ENCODE measurements at regions not wholly inside any gene's neighbourhood (a gene's known extent, or its start where the extent isn't known, plus 50 kb on each side); places are given as distances from the start of the nearest gene placed in this dataset.

DNA sequence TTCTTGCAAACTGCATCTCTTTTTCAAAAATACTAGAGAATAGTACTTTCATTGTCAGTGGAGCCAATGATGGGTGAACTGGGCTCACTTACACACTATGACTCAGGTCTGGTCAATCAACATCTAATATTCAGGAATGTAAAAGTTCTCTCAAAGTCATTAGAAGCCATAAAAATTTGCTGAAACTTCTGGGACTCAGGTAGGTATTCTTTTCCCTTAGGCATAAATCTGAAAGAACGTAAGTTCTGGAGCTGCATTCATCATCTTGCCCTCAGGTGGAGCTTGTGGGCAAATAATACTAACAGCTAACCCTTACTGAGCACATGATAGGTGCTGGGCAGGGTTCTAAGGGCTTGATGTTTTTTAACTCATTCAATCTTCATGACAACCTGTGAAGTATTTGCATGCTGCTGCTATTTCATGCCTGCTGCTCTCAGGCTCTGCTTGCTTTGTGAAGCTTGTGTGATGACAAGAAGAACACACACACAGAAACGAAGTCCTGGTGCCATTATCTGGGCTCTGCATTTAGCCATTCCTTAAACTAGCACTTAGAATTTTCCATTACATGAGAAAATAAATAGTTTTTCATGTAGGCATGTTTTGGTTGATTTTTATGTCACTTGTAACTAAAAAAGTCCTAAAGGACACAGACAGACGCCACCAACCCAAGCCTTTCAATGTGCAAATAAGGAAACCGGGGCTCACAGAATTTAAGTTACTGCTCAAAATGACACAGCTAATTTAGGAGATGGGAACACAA is 394.2 kb upstream of the LYPLAL1 start:
- Histone ChIP-seq H2BK120ac (replicated peaks; ENCODE audit: low read depth, low read length) (no peak overlapping the region), H3K4me2 (ENCODE audit: insufficient read depth in 1 of 2, low read depth in 2 of 2, low read length in 2 of 2) (no peak overlapping the region), H3K27me3 (replicated peaks in 1 of 4; ENCODE audit: control insufficient read depth in 3 of 4, extremely low read depth in 1 of 4, insufficient read depth in 3 of 4, low read length in 3 of 4) (no peaks in the 10 kb centered on the region), H3K4ac (replicated peaks; ENCODE audit: insufficient read length, low read depth, low read length) (no peak overlapping the region), H3K56ac (replicated peaks; ENCODE audit: insufficient read length, low read depth, low read length) (no peak overlapping the region), H3K14ac (ENCODE audit: insufficient read length) (no peak overlapping the region), H3K79me2 (ENCODE audit: control insufficient read depth in 1 of 2, insufficient read depth in 2 of 2, low read length in 2 of 2) (no peaks in the 10 kb centered on the region), H3K18ac (ENCODE audit: extremely low read depth, low read length) (no peak overlapping the region), H3K27ac (ENCODE audit: low read depth, low read length) (no peak overlapping the region), H3K79me1 (ENCODE audit: low read depth, low read length) (no peaks in the 10 kb centered on the region), H4K8ac (ENCODE audit: extremely low read depth, insufficient read depth, low read length) (no peak overlapping the region), H3K9ac (replicated peaks in 1 of 4; ENCODE audit: extremely low read depth in 1 of 4, low read depth in 3 of 4, low read length in 3 of 4) (no peak overlapping the region), H4K91ac (replicated peaks; ENCODE audit: insufficient read length, low read length) (no peak overlapping the region), H2BK5ac (ENCODE audit: low read depth, low read length) (no peak overlapping the region), H3K4me3 (ENCODE audit: extremely low read depth in 1 of 4, insufficient read depth in 2 of 4, low read depth in 3 of 4, low read length in 4 of 4) (no peak overlapping the region), H3K9me3 (ENCODE audit: insufficient read depth in 2 of 2, low read depth in 1 of 2, low read length in 1 of 2) (no peaks in the 10 kb centered on the region), H2AK5ac (ENCODE audit: low read depth, low read length) (no peak overlapping the region), H2AFZ (ENCODE audit: low read length) (0 out of 2 replicates have a peak overlapping the region, but pooled peaks have one; percentile 31), H3K23me2 (ENCODE audit: low read depth, low read length) (no peaks in the 10 kb centered on the region), H2BK15ac (ENCODE audit: low read length) (no peak overlapping the region), H3K36me3 (ENCODE audit: control insufficient read depth in 2 of 4, insufficient read depth in 4 of 4, low read length in 3 of 4) (no peaks in the 10 kb centered on the region), H2BK20ac (ENCODE audit: low read length) (no peak overlapping the region), H3K4me1 (replicated peaks in 1 of 4; ENCODE audit: control insufficient read depth in 3 of 4, insufficient read depth in 4 of 4, low read length in 3 of 4) (peaks cover 0 to 4% (median 0%) of the 10 kb centered on the region in 4 experiments; a peak in 2 of 7 replicates), H3K23ac (ENCODE audit: insufficient read length) (no peak overlapping the region), H4K5ac (ENCODE audit: insufficient read length, low read depth, low read length) (no peak overlapping the region), H2BK12ac (ENCODE audit: low read depth, low read length) (no peak overlapping the region), H4K20me1 (replicated peaks in 1 of 2; ENCODE audit: control insufficient read depth in 1 of 2, insufficient read depth in 2 of 2, low read length in 2 of 2) (no peaks in the 10 kb centered on the region)
- DNase-seq (ENCODE audit: low read depth in 1 of 2, low spot score in 2 of 2), result no peak
- 75% methylated on average over 4 of the region's 4 CpGs; no CpG with 5 or more reads in 1 of the 2 experiments for WGBS, 2 experiments (ENCODE audit: extremely low coverage in 1 of 2, insufficient coverage in 1 of 2, insufficient read length in 1 of 2, insufficient replicate concordance in 2 of 2, low coverage in 1 of 2, low lambda C conversion rate in 2 of 2, missing lambda C conversion rate in 1 of 2)
- no peak for FAIRE-seq
- ChIA-PET CTCF (ENCODE audit: partially characterized antibody) (interaction anchor here (0.6 to 1.2 kb wide), 5 partner anchors 40 to 1011 kb away, joined by 3 to 4 read pairs (median 3); no protein-coding TSS in a partner anchor), POLR2A (ENCODE audit: partially characterized antibody) (no interaction called here)
- TF ChIP-seq KDM5A (IDR thresholded peaks at IDR 0.05; ENCODE audit: low read length) (no peak), RAD21 (IDR thresholded peaks at IDR 0.05 in 1 of 2, conservative IDR thresholded peaks at IDR 0.05 in 1 of 2; ENCODE audit: low read depth in 2 of 2, low read length in 2 of 2) (peak in 1 of 2 experiments; percentile 7; a peak in 1 of 4 replicates)
